ENCODE measurements at regions not wholly inside any gene's neighbourhood (a gene's known extent, or its start where the extent isn't known, plus 50 kb on each side); places are given as distances from the start of the nearest gene placed in this dataset.
"Not testable (repeated sequence)": the region's sequence is repeated elsewhere in the genome, so short reads cannot be mapped to it uniquely, and the experiment has no call there.

GRCh38 chr2:7609974-7610373 is 692.8 kb downstream of the RNF144A start:
- no peak for DNase-seq

GRCh38 chr2:7611750-7612149 is 694.5 kb downstream of the RNF144A start:
- no peak for DNase-seq

GRCh38 chr2:7612969-7613368 is 695.8 kb downstream of the RNF144A start:
- no peak for DNase-seq

- no peak for DNase-seq
These were observed 696.6 kb downstream of the RNF144A start for GRCh38 chr2:7613831-7614230.

GRCh38 chr2:7618031-7618430 is 700.8 kb downstream of the RNF144A start:
- no peak for DNase-seq

GRCh38 chr2:7619203-7619970 is 702.2 kb downstream of the RNF144A start:
- no peak for DNase-seq

GRCh38 chr2:7620255-7620654 is 703.0 kb downstream of the RNF144A start:
- no peak for DNase-seq

GRCh38 chr2:7621018-7621814 is 704.0 kb downstream of the RNF144A start:
- DNase-seq, result no peak

- no peak for DNase-seq
These were observed 708.4 kb downstream of the RNF144A start for GRCh38 chr2:7625392-7626138.

- no peak for DNase-seq
These were observed 708.9 kb downstream of the RNF144A start for GRCh38 chr2:7626139-7626537.

GRCh38 chr2:7627583-7627982 is 710.4 kb downstream of the RNF144A start:
- DNase-seq, result no peak

- DNase-seq, result no peak
These were observed 715.2 kb downstream of the RNF144A start for GRCh38 chr2:7632420-7632819.

- no peak for DNase-seq
These were observed 716.4 kb downstream of the RNF144A start for GRCh38 chr2:7633566-7634153.

- no peak for DNase-seq
These were observed 717.2 kb downstream of the RNF144A start for GRCh38 chr2:7634409-7634808.

- no peak for DNase-seq
These were observed 722.3 kb downstream of the RNF144A start for GRCh38 chr2:7639476-7639875.

GRCh38 chr2:7641272-7641671 is 724.1 kb downstream of the RNF144A start:
- not testable (repeated sequence) for DNase-seq

- DNase-seq, result no peak
These were observed 728.8 kb downstream of the RNF144A start for GRCh38 chr2:7646024-7646423.

GRCh38 chr2:7646661-7647060 is 729.4 kb downstream of the RNF144A start:
- no peak for DNase-seq

GRCh38 chr2:7648221-7648795 is 731.1 kb downstream of the RNF144A start:
- no peak for DNase-seq

- DNase-seq, result peak; percentile 41
These were observed 732.4 kb downstream of the RNF144A start for GRCh38 chr2:7649461-7650228.

GRCh38 chr2:7653617-7654016 is 736.4 kb downstream of the RNF144A start:
- no peak for DNase-seq

GRCh38 chr2:7655629-7656028 is 738.4 kb downstream of the RNF144A start:
- DNase-seq, result no peak
